ENCODE measurements at regions not wholly inside any gene's neighbourhood (a gene's known extent, or its start where the extent isn't known, plus 50 kb on each side); places are given as distances from the start of the nearest gene placed in this dataset.
"Not testable (repeated sequence)": the region's sequence is repeated elsewhere in the genome, so short reads cannot be mapped to it uniquely, and the experiment has no call there.

DNA sequence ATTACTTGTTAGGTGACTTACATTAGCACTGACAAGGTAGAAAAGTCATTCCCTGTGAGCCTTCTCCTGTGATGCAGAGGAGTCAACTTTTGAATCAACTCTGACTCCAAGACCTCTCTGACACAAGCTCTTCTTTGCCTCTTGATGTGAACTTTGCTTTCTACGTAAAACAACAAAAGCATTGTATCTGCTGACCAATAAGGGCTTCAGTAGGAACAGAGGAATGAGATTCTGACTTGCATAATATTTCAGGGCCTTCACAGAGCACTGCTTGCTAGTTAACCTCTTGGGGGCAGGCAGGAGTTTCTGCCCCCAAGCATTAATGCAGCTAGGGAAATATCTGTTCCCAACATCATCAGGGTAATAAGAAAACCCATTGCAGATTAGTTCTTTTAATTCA is 791.5 kb downstream of the BCL11A start:
- DNase-seq (ENCODE audit: low read depth): no peak
- Histone ChIP-seq H3K4me3 (ENCODE audit: low read depth, low read length) (no peak overlapping the region), H3K27me3 (ENCODE audit: control insufficient read depth, insufficient read depth, low read length) (no peaks in the 10 kb centered on the region), H3K36me3 (ENCODE audit: control insufficient read depth, insufficient read depth, low read length) (no peaks in the 10 kb centered on the region)
- TF ChIP-seq, protein P1, sequence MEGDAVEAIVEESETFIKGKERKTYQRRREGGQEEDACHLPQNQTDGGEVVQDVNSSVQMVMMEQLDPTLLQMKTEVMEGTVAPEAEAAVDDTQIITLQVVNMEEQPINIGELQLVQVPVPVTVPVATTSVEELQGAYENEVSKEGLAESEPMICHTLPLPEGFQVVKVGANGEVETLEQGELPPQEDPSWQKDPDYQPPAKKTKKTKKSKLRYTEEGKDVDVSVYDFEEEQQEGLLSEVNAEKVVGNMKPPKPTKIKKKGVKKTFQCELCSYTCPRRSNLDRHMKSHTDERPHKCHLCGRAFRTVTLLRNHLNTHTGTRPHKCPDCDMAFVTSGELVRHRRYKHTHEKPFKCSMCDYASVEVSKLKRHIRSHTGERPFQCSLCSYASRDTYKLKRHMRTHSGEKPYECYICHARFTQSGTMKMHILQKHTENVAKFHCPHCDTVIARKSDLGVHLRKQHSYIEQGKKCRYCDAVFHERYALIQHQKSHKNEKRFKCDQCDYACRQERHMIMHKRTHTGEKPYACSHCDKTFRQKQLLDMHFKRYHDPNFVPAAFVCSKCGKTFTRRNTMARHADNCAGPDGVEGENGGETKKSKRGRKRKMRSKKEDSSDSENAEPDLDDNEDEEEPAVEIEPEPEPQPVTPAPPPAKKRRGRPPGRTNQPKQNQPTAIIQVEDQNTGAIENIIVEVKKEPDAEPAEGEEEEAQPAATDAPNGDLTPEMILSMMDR (IDR thresholded peaks at IDR 0.05; ENCODE audit: insufficient read depth, low read length, poor library complexity, severe bottlenecking): no peak

DNA sequence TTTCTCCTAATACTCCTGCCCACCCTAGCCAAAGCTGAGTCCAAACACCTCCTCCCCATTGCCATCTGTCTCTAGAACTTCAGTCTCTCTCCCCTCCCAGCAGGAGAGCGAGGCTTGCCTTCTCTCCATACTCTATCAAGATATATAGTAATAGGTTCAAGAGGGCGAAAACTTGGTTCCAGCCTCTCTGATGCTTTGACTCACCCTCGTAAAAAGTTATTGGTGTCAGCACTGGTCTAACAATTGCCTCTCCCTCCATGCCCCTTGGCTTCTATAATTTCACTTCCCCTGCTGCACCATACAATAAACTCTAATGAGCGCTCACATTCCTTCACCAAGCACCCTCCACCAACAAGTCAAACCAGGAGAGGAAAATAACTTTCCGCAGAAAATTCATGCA is 797.3 kb downstream of the BCL11A start:
- no peak overlapping the region for H3K4me3 ChIP-seq (ENCODE audit: low read depth, low read length)
- no peaks in the 10 kb centered on the region for H3K27me3 ChIP-seq (ENCODE audit: control insufficient read depth, insufficient read depth, low read length)
- TF ChIP-seq, protein P1 (IDR thresholded peaks at IDR 0.05; ENCODE audit: insufficient read depth, low read length, poor library complexity, severe bottlenecking): no peak
- no peaks in the 10 kb centered on the region for H3K36me3 ChIP-seq (ENCODE audit: control insufficient read depth, insufficient read depth, low read length)
- DNase-seq (ENCODE audit: low read depth): no peak

DNA sequence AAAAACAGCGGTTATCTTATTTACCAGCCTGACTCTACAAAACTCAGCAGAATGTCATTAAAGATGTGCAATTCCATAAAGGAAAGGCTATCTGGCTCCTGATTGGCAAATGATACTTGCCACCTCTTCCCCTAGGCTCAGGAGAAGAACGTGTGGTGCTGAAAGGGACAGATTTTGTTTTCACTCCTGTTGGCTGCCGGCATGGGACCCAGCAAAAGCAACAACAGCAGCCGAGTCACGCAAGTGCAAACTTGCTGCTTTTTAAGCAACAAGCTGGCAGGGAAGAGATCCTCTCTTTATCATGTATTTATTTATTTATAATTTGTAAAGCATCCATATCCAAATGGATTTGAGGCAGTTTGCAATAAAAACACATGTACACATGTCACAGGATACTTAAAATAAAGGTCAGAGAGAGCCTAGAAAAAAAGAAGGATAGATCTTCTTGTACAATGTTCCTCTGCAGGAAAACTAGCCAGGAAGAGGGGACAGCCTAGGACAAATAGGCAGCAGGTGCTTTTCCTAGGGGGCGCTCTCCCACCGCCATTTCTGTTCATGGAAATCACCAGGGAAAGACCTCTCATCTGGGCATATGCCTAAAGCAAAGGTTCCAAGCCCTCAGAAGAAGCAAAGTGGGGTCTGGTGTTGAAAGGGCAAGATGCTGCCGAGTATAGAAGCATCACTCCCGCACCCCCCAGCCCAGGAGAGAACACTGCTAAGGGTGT is 799.3 kb downstream of the BCL11A start:
- Histone ChIP-seq H3K36me3 (ENCODE audit: control insufficient read depth, insufficient read depth, low read length) (no peaks in the 10 kb centered on the region), H3K27me3 (ENCODE audit: control insufficient read depth, insufficient read depth, low read length) (no peaks in the 10 kb centered on the region), H3K4me3 (ENCODE audit: low read depth, low read length) (no peak overlapping the region)
- TF ChIP-seq, protein P1 (IDR thresholded peaks at IDR 0.05; ENCODE audit: insufficient read depth, low read length, poor library complexity, severe bottlenecking): no peak
- DNase-seq (ENCODE audit: low read depth): no peak

DNA sequence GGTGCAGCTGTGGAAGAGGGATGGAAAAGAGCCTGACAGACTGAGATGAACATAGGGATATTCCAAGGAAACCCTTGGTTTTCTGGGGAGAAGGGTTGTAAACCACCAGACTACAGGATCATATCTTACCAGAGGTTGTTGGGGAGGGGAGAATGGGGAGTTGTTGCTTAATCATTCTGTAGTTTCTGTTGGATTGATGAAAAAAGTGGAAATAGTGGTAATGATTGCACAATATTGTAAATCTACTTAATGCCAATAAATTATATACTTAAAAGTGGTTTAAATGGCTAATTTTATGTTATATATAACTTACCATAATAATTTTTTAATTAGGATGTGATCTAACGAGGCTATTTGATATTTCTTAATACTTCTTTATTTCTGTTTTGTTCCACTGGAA is 800.9 kb downstream of the BCL11A start:
- Histone ChIP-seq H3K36me3 (ENCODE audit: control insufficient read depth, insufficient read depth, low read length) (no peaks in the 10 kb centered on the region), H3K27me3 (ENCODE audit: control insufficient read depth, insufficient read depth, low read length) (no peaks in the 10 kb centered on the region), H3K4me3 (ENCODE audit: low read depth, low read length) (no peak overlapping the region)
- TF ChIP-seq, protein P1 (IDR thresholded peaks at IDR 0.05; ENCODE audit: insufficient read depth, low read length, poor library complexity, severe bottlenecking): no peak
- no peak for DNase-seq (ENCODE audit: low read depth)

DNA sequence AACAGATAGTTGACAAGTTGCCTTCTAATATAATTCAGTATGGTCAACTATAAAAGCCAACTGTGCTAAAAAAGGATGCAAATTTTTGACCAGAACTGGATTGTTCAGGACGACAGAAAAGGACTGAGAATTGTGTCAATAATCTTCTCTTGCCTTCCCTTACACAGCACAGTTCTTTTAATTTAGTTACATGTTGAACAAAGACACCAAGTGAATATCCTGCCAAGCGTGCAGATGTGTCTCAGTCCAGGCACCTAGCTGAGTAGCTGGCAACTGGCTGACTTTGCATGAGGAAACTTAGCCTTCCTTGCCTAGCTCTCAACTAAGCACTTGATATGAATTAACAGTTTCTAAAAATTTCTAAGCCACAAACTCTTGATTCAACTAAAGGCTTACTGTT is 801.4 kb downstream of the BCL11A start:
- Histone ChIP-seq H3K27me3 (ENCODE audit: control insufficient read depth, insufficient read depth, low read length) (no peaks in the 10 kb centered on the region), H3K36me3 (ENCODE audit: control insufficient read depth, insufficient read depth, low read length) (no peaks in the 10 kb centered on the region), H3K4me3 (ENCODE audit: low read depth, low read length) (no peak overlapping the region)
- TF ChIP-seq, protein P1 (IDR thresholded peaks at IDR 0.05; ENCODE audit: insufficient read depth, low read length, poor library complexity, severe bottlenecking): no peak
- no peak for DNase-seq (ENCODE audit: low read depth)

DNA sequence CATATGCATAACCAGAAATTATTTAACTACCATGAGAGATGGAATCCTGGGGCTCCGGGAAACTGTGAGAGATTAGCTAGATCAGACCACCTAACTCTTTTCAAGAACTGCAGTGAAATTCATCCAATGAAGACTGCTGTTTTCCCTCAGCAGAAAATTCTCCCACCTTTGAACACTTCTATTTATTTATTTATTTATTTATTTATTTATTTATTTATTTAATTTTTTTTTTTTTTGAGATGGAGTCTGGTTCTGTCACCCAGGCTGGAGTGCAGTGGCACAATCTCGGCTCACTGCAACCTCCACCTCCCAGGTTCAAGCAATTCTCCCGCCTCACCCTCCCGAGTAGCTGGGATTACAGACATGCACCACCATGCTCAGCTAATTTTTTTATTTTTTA is 802.2 kb downstream of the BCL11A start:
- DNase-seq (ENCODE audit: low read depth); H3K27me3 ChIP-seq (ENCODE audit: control insufficient read depth, insufficient read depth, low read length); H3K4me3 ChIP-seq (ENCODE audit: low read depth, low read length); H3K36me3 ChIP-seq (ENCODE audit: control insufficient read depth, insufficient read depth, low read length): not testable (repeated sequence)

Data from kidney epithelial cell (primary cell).